Hepatocyte (in vitro differentiated cells): ENCODE measurements at regions not wholly inside any gene's neighbourhood (a gene's known extent, or its start where the extent isn't known, plus 50 kb on each side); places are given as distances from the start of the nearest gene placed in this dataset.
A peak's percentile ranks its signal among the peaks of the same experiment; 100 is the strongest.

Source experiments
- DNase-seq: peaks from one replicate; pipeline ENCODE4 v3.0.0-alpha.2; 2016; ENCODE audit warnings: low spot score
- H2AFZ ChIP-seq: fragments of 200-600 bp; sonication (generic); 2 replicates; pipeline ENCODE4 v1.6.0; 2016; ENCODE audit warnings: antibody characterized with exemption, mild to moderate bottlenecking
- H3K27ac ChIP-seq: fragments of 200-600 bp; sonication (generic); 2 replicates; pipeline ENCODE4 v1.5.1; 2016; ENCODE audit warnings: mild to moderate bottlenecking
- H3K27me3 ChIP-seq: fragments of 200-600 bp; sonication (generic); 2 replicates; pipeline ENCODE4 v1.6.1; 2016
- H3K36me3 ChIP-seq: fragments of 200-600 bp; sonication (generic); replicated peaks from 2 replicates; pipeline ENCODE4 v1.5.1; 2016; ENCODE audit warnings: low read depth; ENCODE audit not compliant: insufficient read depth
- H3K4me1 ChIP-seq: fragments of 200-600 bp; sonication (generic); 2 replicates; pipeline ENCODE4 v1.5.1; 2016; ENCODE audit warnings: mild to moderate bottlenecking, moderate library complexity; ENCODE audit not compliant: insufficient read depth
- H3K4me2 ChIP-seq: fragments of 200-600 bp; sonication (generic); 2 replicates; pipeline ENCODE4 v1.6.0; 2016
- H3K4me3 ChIP-seq: fragments of 200-600 bp; sonication (generic); 2 replicates; pipeline ENCODE4 v1.5.1; 2016; ENCODE audit warnings: mild to moderate bottlenecking
- H3K79me2 ChIP-seq: fragments of 200-600 bp; sonication (generic); 2 replicates; pipeline ENCODE4 v1.6.0; 2017; ENCODE audit warnings: mild to moderate bottlenecking
- H3K9me2 ChIP-seq: fragments of 200-600 bp; sonication (generic); replicated peaks from 2 replicates; pipeline ENCODE4 v1.6.0; 2017; ENCODE audit warnings: mild to moderate bottlenecking; ENCODE audit not compliant: insufficient read depth
- H3K9me3 ChIP-seq: fragments of 200-600 bp; sonication (generic); 2 replicates; pipeline ENCODE4 v1.5.1; 2016; ENCODE audit warnings: low read depth, mild to moderate bottlenecking
- H4K20me1 ChIP-seq: fragments of 200-600 bp; sonication (generic); 2 replicates; pipeline ENCODE4 v1.6.0; 2016; ENCODE audit warnings: mild to moderate bottlenecking; ENCODE audit not compliant: insufficient read depth, poor library complexity, severe bottlenecking
- CTCF ChIP-seq: fragments of 200-600 bp; sonication (generic); IDR thresholded peaks from 2 replicates; pipeline ENCODE4 v1.5.1; 2016; ENCODE audit warnings: antibody characterized with exemption, mild to moderate bottlenecking; ENCODE audit not compliant: poor library complexity
- EZH2 ChIP-seq: fragments of 200-600 bp; sonication (generic); IDR thresholded peaks from 2 replicates; pipeline ENCODE4 v1.6.1; 2016; ENCODE audit warnings: antibody characterized with exemption, mild to moderate bottlenecking, borderline replicate concordance
- EZH2phosphoT487 ChIP-seq: fragments of 200-600 bp; sonication (generic); IDR thresholded peaks from one replicate; pipeline ENCODE4 v1.6.1; 2018; ENCODE audit warnings: antibody characterized with exemption, mild to moderate bottlenecking, low read depth, moderate library complexity; ENCODE audit not compliant: unreplicated experiment, severe bottlenecking
- WGBS: methylation state at CpG from one replicate; pipeline ENCODE4 v1.1.6; 2016; ENCODE audit warnings: low lambda C conversion rate; ENCODE audit errors: missing lambda C conversion rate; 5-methylcytosine and 5-hydroxymethylcytosine counted together

GRCh38 chr2:215658635-215659305 lies 222.9 kb upstream of the FN1 start:
- 87% methylated on average over 4 of the region's 4 CpGs for WGBS
- Histone ChIP-seq H3K36me3 (no peaks in the 10 kb centered on the region), H2AFZ (no peak overlapping the region), H4K20me1 (no peaks in the 10 kb centered on the region), H3K79me2 (no peaks in the 10 kb centered on the region), H3K9me2 (no peaks in the 10 kb centered on the region), H3K4me3 (no peak overlapping the region), H3K9me3 (no peaks in the 10 kb centered on the region), H3K27ac (peak overlapping the region; percentile 15), H3K4me1 (peaks cover 4% of the 10 kb centered on the region), H3K4me2 (no peak overlapping the region), H3K27me3 (no peaks in the 10 kb centered on the region)
- TF ChIP-seq EZH2phosphoT487 (no peak), CTCF (no peak)
- DNase-seq = no peak

DNA sequence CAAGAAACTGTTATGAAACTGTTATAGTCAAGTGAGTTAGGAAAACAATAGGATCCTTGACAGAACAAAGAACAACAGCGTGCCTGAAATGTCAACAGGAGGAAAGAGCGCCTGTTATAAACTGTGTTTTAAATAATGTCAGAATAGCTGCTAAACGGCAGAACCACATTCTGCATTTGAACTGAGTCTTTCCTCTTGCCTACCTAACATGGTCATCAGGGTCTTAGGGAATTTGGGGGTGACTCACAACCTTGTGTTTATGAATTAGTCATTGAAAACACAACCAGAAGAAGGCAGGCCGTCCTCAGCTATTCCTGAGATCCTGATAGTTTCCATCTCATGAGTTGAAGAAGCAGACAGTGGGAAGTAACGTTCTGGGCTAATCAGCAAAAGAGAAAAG lies 222.0 kb upstream of the FN1 start:
- peak; percentile 42 for DNase-seq
- H3K9me3 ChIP-seq = no peaks in the 10 kb centered on the region
- H3K27ac ChIP-seq = no peak overlapping the region
- H2AFZ ChIP-seq = no peak overlapping the region
- no peaks in the 10 kb centered on the region for H3K79me2 ChIP-seq
- H4K20me1 ChIP-seq = no peaks in the 10 kb centered on the region
- peaks cover 12% of the 10 kb centered on the region for H3K4me1 ChIP-seq
- H3K4me3 ChIP-seq = no peak overlapping the region
- TF ChIP-seq CTCF = no peak
- no peak for TF ChIP-seq EZH2phosphoT487
- TF ChIP-seq EZH2 = no peak
- 63% methylated on average over 5 of the region's 5 CpGs for WGBS
- no peaks in the 10 kb centered on the region for H3K9me2 ChIP-seq
- H3K4me2 ChIP-seq = no peak overlapping the region
- no peaks in the 10 kb centered on the region for H3K36me3 ChIP-seq
- H3K27me3 ChIP-seq = no peaks in the 10 kb centered on the region

- peak; percentile 44 for DNase-seq
- no peaks in the 10 kb centered on the region for H3K9me2 ChIP-seq
- H3K36me3 ChIP-seq = no peaks in the 10 kb centered on the region
- peaks cover 8% of the 10 kb centered on the region for H3K4me1 ChIP-seq
- H2AFZ ChIP-seq = no peak overlapping the region
- H3K27me3 ChIP-seq = no peaks in the 10 kb centered on the region
- no peak overlapping the region for H3K4me3 ChIP-seq
- 39% methylated on average over 7 of the region's 7 CpGs for WGBS
- TF ChIP-seq EZH2 = no peak
- TF ChIP-seq EZH2phosphoT487 = no peak
- TF ChIP-seq CTCF = no peak
- H4K20me1 ChIP-seq = no peaks in the 10 kb centered on the region
- H3K4me2 ChIP-seq = peak overlapping the region; percentile 33
- H3K27ac ChIP-seq = peak overlapping the region; percentile 46
- no peaks in the 10 kb centered on the region for H3K9me3 ChIP-seq
- no peaks in the 10 kb centered on the region for H3K79me2 ChIP-seq
These were observed 218.4 kb upstream of the FN1 start for GRCh38 chr2:215654148-215654819.
